ENCODE measurements at regions not wholly inside any gene's neighbourhood (a gene's known extent, or its start where the extent isn't known, plus 50 kb on each side); places are given as distances from the start of the nearest gene placed in this dataset.

- Histone ChIP-seq H3K4me2 (no peak overlapping the region), H3K4me3 (no peak overlapping the region), H4K20me1 (no peaks in the 10 kb centered on the region), H3K9me3 (no peaks in the 10 kb centered on the region), H3K9ac (no peak overlapping the region), H3K4me1 (no peaks in the 10 kb centered on the region), H3K27ac (no peak overlapping the region), H3K36me3 (no peaks in the 10 kb centered on the region), H3K27me3 (no peaks in the 10 kb centered on the region)
- TF ChIP-seq Cebpa-rat (IDR thresholded peaks at IDR 0.05), result no peak
Observed at GRCh38 chr7:85595750-85596178, 408.9 kb upstream of the SEMA3D start.

- H3K9me3 ChIP-seq, result no peaks in the 10 kb centered on the region
- no peaks in the 10 kb centered on the region for H3K36me3 ChIP-seq
- no peak overlapping the region for H3K4me2 ChIP-seq
- TF ChIP-seq Cebpa-rat (IDR thresholded peaks at IDR 0.05), result no peak
- H3K27ac ChIP-seq, result no peak overlapping the region
- no peaks in the 10 kb centered on the region for H3K4me1 ChIP-seq
- no peaks in the 10 kb centered on the region for H3K27me3 ChIP-seq
- no peaks in the 10 kb centered on the region for H4K20me1 ChIP-seq
- no peak overlapping the region for H3K4me3 ChIP-seq
- H3K9ac ChIP-seq, result no peak overlapping the region
Observed at GRCh38 chr7:85593355-85593754, 406.5 kb upstream of the SEMA3D start.

- Histone ChIP-seq H3K36me3 (no peaks in the 10 kb centered on the region), H3K4me1 (no peaks in the 10 kb centered on the region), H3K4me2 (no peak overlapping the region), H3K9ac (no peak overlapping the region), H3K4me3 (no peak overlapping the region), H3K27me3 (no peaks in the 10 kb centered on the region), H3K9me3 (no peaks in the 10 kb centered on the region), H4K20me1 (no peaks in the 10 kb centered on the region), H3K27ac (no peak overlapping the region)
- no peak for TF ChIP-seq Cebpa-rat (IDR thresholded peaks at IDR 0.05)
Observed at GRCh38 chr7:85587785-85588184, 400.9 kb upstream of the SEMA3D start.

GRCh38 chr7:85586091-85586490, 399.2 kb upstream of the SEMA3D start:
- Histone ChIP-seq H3K4me2 (no peak overlapping the region), H3K27ac (no peak overlapping the region), H3K4me1 (no peaks in the 10 kb centered on the region), H3K9ac (no peak overlapping the region), H3K27me3 (no peaks in the 10 kb centered on the region), H3K9me3 (no peaks in the 10 kb centered on the region), H4K20me1 (no peaks in the 10 kb centered on the region), H3K36me3 (no peaks in the 10 kb centered on the region), H3K4me3 (no peak overlapping the region)
- TF ChIP-seq Cebpa-rat (IDR thresholded peaks at IDR 0.05), result no peak

- Histone ChIP-seq H3K36me3 (no peaks in the 10 kb centered on the region), H3K27me3 (no peaks in the 10 kb centered on the region), H3K27ac (no peak overlapping the region), H3K9me3 (no peaks in the 10 kb centered on the region), H4K20me1 (no peaks in the 10 kb centered on the region), H3K9ac (no peak overlapping the region), H3K4me3 (no peak overlapping the region), H3K4me2 (no peak overlapping the region), H3K4me1 (no peaks in the 10 kb centered on the region)
- no peak for TF ChIP-seq Cebpa-rat (IDR thresholded peaks at IDR 0.05)
Observed at GRCh38 chr7:85583131-85583953, 396.5 kb upstream of the SEMA3D start.

- TF ChIP-seq Cebpa-rat (IDR thresholded peaks at IDR 0.05), result no peak
Observed at GRCh38 chr7:85573844-85574243, 387.0 kb upstream of the SEMA3D start.

GRCh38 chr7:85573346-85573745, 386.5 kb upstream of the SEMA3D start:
- no peak overlapping the region for H3K27ac ChIP-seq
- no peaks in the 10 kb centered on the region for H3K36me3 ChIP-seq
- no peaks in the 10 kb centered on the region for H3K9me3 ChIP-seq
- peaks cover under 1% of the 10 kb centered on the region; the same call in 1 of the 2 replicates for H3K4me1 ChIP-seq
- no peak overlapping the region for H3K4me2 ChIP-seq
- no peaks in the 10 kb centered on the region for H3K27me3 ChIP-seq
- H4K20me1 ChIP-seq, result no peaks in the 10 kb centered on the region
- TF ChIP-seq Cebpa-rat (IDR thresholded peaks at IDR 0.05), result no peak
- no peak overlapping the region for H3K4me3 ChIP-seq
- H3K9ac ChIP-seq, result no peak overlapping the region

More at GRCh38 chr7:85573844-85574243, 387.0 kb upstream of the SEMA3D start:
- H3K36me3 ChIP-seq, result no peaks in the 10 kb centered on the region
- H3K27ac ChIP-seq, result no peak overlapping the region
- H4K20me1 ChIP-seq, result no peaks in the 10 kb centered on the region
- no peak overlapping the region for H3K9ac ChIP-seq
- H3K27me3 ChIP-seq, result no peaks in the 10 kb centered on the region
- H3K4me3 ChIP-seq, result no peak overlapping the region
- no peak overlapping the region for H3K4me2 ChIP-seq
- H3K9me3 ChIP-seq, result no peaks in the 10 kb centered on the region
- no peaks in the 10 kb centered on the region for H3K4me1 ChIP-seq

GRCh38 chr7:85570898-85571297, 384.0 kb upstream of the SEMA3D start:
- no peaks in the 10 kb centered on the region for H3K36me3 ChIP-seq
- TF ChIP-seq Cebpa-rat (IDR thresholded peaks at IDR 0.05), result no peak
- no peaks in the 10 kb centered on the region for H3K9me3 ChIP-seq
- H3K27ac ChIP-seq, result no peak overlapping the region
- H3K4me2 ChIP-seq, result no peak overlapping the region
- no peaks in the 10 kb centered on the region for H4K20me1 ChIP-seq
- no peaks in the 10 kb centered on the region for H3K27me3 ChIP-seq
- H3K4me3 ChIP-seq, result no peak overlapping the region
- peaks cover 6% of the 10 kb centered on the region; the same call in 1 of the 2 replicates for H3K4me1 ChIP-seq
- no peak overlapping the region for H3K9ac ChIP-seq

- no peak overlapping the region for H3K27ac ChIP-seq
- H3K4me2 ChIP-seq, result no peak overlapping the region
- H3K9ac ChIP-seq, result no peak overlapping the region
- no peaks in the 10 kb centered on the region for H4K20me1 ChIP-seq
- H3K4me1 ChIP-seq, result peaks cover 6% of the 10 kb centered on the region; the same call in 1 of the 2 replicates
- H3K27me3 ChIP-seq, result no peaks in the 10 kb centered on the region
- H3K36me3 ChIP-seq, result no peaks in the 10 kb centered on the region
- no peak overlapping the region for H3K4me3 ChIP-seq
- no peaks in the 10 kb centered on the region for H3K9me3 ChIP-seq
- TF ChIP-seq Cebpa-rat (IDR thresholded peaks at IDR 0.05), result no peak
Observed at GRCh38 chr7:85567983-85568382, 381.1 kb upstream of the SEMA3D start.

- no peak overlapping the region for H3K4me3 ChIP-seq
- H3K4me1 ChIP-seq, result peaks cover 6% of the 10 kb centered on the region; the same call in 1 of the 2 replicates
- no peak for TF ChIP-seq Cebpa-rat (IDR thresholded peaks at IDR 0.05)
- no peaks in the 10 kb centered on the region for H3K9me3 ChIP-seq
- H3K27me3 ChIP-seq, result no peaks in the 10 kb centered on the region
- H3K9ac ChIP-seq, result no peak overlapping the region
- H3K27ac ChIP-seq, result no peak overlapping the region
- H3K36me3 ChIP-seq, result no peaks in the 10 kb centered on the region
- H4K20me1 ChIP-seq, result no peaks in the 10 kb centered on the region
- no peak overlapping the region for H3K4me2 ChIP-seq
Observed at GRCh38 chr7:85566095-85566794, 379.4 kb upstream of the SEMA3D start.

Measured in BLaER1 (cell line).